Activated naive CD4-positive, alpha-beta T cell treated with anti-CD3 and anti-CD28 coated beads, Interleukin-2, amount 50 U/mL, for 24 hours (primary cell): ENCODE measurements at regions not wholly inside any gene's neighbourhood (a gene's known extent, or its start where the extent isn't known, plus 50 kb on each side); places are given as distances from the start of the nearest gene placed in this dataset.

ENCODE experiments used
- H3K27ac Mint-ChIP-seq: one replicate; pipeline ENCODE4 v1.8.0; 2021; ENCODE audit warnings: mild to moderate bottlenecking, mixed read lengths
- H3K27me3 Mint-ChIP-seq: one replicate; pipeline ENCODE4 v1.8.0; 2021; ENCODE audit warnings: mixed read lengths
- H3K36me3 Mint-ChIP-seq: one replicate; pipeline ENCODE4 v1.8.0; 2021; ENCODE audit warnings: mixed read lengths
- H3K4me1 Mint-ChIP-seq: one replicate; pipeline ENCODE4 v1.8.0; 2021; ENCODE audit warnings: mixed read lengths
- H3K4me3 Mint-ChIP-seq: one replicate; pipeline ENCODE4 v1.8.0; 2021; ENCODE audit warnings: mild to moderate bottlenecking, mixed read lengths
- H3K9me3 Mint-ChIP-seq: one replicate; pipeline ENCODE4 v1.8.0; 2021; ENCODE audit warnings: mixed read lengths

DNA sequence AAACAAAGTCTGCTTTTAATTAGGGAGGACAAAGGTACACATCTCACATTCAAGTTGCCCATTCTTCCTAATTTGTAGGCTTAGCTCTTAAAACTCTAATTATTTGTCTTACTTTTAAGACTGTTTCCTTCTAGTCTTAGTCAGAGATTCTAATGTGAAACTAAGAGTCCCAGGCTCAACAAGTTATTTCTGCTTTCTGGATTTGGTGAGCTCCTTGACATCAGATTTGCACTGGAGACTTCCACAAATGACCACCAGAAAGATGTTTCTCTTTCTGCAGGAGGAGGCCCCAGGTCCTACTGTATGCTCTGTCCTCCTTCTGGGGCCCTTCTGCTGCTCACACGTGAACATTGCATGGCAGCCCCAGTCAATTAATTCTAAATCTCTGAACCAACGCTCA, 194.2 kb upstream of the JUN start:
- H3K4me3 Mint-ChIP-seq: no peak overlapping the region
- H3K4me1 Mint-ChIP-seq: peaks cover 17% of the 10 kb centered on the region
- H3K27me3 Mint-ChIP-seq: no peaks in the 10 kb centered on the region
- H3K36me3 Mint-ChIP-seq: no peaks in the 10 kb centered on the region
- no peaks in the 10 kb centered on the region for H3K9me3 Mint-ChIP-seq
- no peak overlapping the region for H3K27ac Mint-ChIP-seq

DNA sequence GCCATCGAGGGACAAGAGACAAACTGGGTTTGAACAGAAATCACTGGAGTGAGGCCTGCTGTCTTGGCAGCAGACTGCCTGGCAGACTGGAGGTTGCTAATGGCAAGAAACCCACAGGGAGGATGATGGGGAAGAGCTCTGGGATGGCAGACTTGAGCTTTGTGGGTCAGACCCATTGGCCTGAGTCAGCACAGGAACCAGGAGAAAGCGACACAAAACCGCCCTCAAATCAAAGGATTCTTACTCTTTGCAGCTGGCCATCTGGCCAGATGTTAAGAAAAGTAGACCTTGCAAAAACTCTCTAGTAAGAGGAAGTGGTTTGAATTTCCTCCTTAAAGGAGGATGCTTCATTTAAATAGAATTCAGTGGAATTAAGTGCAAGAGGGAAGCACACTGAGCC, 195.2 kb upstream of the JUN start:
- Mint-ChIP-seq H3K4me3 (no peak overlapping the region), H3K27ac (no peak overlapping the region), H3K36me3 (no peaks in the 10 kb centered on the region), H3K4me1 (peaks cover 17% of the 10 kb centered on the region), H3K27me3 (no peaks in the 10 kb centered on the region), H3K9me3 (no peaks in the 10 kb centered on the region)

DNA sequence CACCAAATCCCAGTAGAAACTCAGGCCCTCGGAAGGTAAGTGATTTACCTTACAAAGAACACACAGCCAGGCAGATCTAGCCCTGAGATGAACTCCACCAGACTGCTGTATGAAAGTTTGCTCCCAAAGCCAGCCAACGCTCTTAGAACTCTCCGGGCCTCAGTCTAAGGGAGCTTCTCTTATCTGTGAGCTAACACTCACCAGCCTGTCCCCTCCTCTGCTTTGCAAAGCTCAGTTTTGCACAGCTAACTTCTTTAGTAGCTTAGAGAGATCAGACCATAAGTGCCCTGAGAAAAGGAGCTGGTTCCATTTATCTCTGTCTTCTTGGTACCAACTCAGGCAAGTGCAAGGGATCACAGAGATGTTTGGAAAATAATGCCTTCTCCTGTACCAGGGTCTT, 195.8 kb upstream of the JUN start:
- Mint-ChIP-seq H3K9me3 (no peaks in the 10 kb centered on the region), H3K27ac (no peak overlapping the region), H3K27me3 (no peaks in the 10 kb centered on the region)

GRCh38 chr1:58981392-58981791, 197.5 kb upstream of the JUN start:
- Mint-ChIP-seq H3K9me3 (no peaks in the 10 kb centered on the region), H3K4me1 (peaks cover 17% of the 10 kb centered on the region), H3K36me3 (no peaks in the 10 kb centered on the region), H3K4me3 (no peak overlapping the region), H3K27me3 (no peaks in the 10 kb centered on the region), H3K27ac (no peak overlapping the region)

More for the DNA sequence above, 195.8 kb upstream of the JUN start:
- Mint-ChIP-seq H3K36me3 (no peaks in the 10 kb centered on the region), H3K4me3 (no peak overlapping the region), H3K4me1 (peaks cover 17% of the 10 kb centered on the region)

GRCh38 chr1:58982259-58982998, 198.6 kb upstream of the JUN start:
- Mint-ChIP-seq H3K36me3 (no peaks in the 10 kb centered on the region), H3K27ac (no peak overlapping the region), H3K4me3 (no peak overlapping the region), H3K27me3 (no peaks in the 10 kb centered on the region), H3K4me1 (peaks cover 25% of the 10 kb centered on the region), H3K9me3 (no peaks in the 10 kb centered on the region)

- no peaks in the 10 kb centered on the region for H3K9me3 Mint-ChIP-seq
- peaks cover 27% of the 10 kb centered on the region for H3K4me1 Mint-ChIP-seq
- H3K36me3 Mint-ChIP-seq: no peaks in the 10 kb centered on the region
- H3K27me3 Mint-ChIP-seq: no peaks in the 10 kb centered on the region
- no peak overlapping the region for H3K4me3 Mint-ChIP-seq
- H3K27ac Mint-ChIP-seq: no peak overlapping the region
Measured at GRCh38 chr1:58983162-58983561, 199.3 kb upstream of the JUN start.

DNA sequence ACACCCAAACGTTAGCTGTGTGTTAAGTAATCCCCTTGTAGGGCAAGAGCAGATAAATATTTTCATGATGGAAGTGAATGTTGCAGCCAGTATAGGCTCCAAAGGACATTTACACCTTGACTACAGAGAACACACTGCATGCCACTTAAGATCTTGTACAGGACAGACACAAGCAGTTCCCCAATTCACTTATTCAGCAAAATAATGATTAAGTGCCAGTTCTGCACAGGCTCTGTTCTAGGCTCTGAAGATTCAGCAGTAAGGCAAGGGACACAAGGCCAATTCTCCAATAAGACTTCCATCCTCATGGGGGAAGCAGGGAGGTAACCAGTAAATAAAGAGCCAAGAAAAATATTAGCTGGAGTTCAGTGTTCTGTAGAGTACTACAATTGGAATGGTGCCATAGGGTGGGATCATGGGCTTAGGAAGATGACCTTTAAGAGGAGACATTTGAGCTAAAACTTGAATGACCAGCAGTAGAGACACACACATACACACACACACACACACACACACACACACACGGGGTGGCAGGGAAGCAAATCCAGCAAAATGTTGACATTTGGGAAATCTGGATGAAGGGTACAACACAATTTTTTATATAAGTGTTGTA, 199.9 kb upstream of the JUN start:
- no peaks in the 10 kb centered on the region for H3K36me3 Mint-ChIP-seq
- H3K4me1 Mint-ChIP-seq: peaks cover 23% of the 10 kb centered on the region
- no peak overlapping the region for H3K4me3 Mint-ChIP-seq
- no peaks in the 10 kb centered on the region for H3K9me3 Mint-ChIP-seq
- no peaks in the 10 kb centered on the region for H3K27me3 Mint-ChIP-seq
- no peak overlapping the region for H3K27ac Mint-ChIP-seq

GRCh38 chr1:58986996-58987767, 203.3 kb upstream of the JUN start:
- H3K9me3 Mint-ChIP-seq: no peaks in the 10 kb centered on the region
- no peaks in the 10 kb centered on the region for H3K27me3 Mint-ChIP-seq
- no peak overlapping the region for H3K4me3 Mint-ChIP-seq
- no peak overlapping the region for H3K27ac Mint-ChIP-seq
- no peaks in the 10 kb centered on the region for H3K36me3 Mint-ChIP-seq
- H3K4me1 Mint-ChIP-seq: peaks cover 11% of the 10 kb centered on the region

DNA sequence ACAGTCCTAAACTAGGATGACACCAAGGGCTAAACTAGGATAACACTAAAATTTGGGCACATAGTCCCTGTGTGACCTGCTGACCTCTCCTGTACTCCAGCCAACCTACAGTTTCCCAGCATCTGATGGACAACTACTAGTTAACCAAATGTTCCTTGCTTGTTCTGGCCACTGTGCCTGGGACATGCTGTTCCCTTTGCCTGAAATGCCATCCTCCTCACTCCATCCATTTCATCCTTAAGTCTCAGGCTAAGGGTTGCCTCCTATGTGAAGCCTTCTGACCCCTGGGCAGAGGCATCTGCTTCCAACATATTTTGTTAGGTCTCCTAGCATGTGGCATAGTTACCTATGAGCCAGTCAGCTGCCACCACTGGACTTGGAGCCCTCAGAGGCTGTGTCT, 204.9 kb upstream of the JUN start:
- Mint-ChIP-seq H3K27ac (no peak overlapping the region), H3K4me1 (peaks cover 11% of the 10 kb centered on the region), H3K4me3 (no peak overlapping the region), H3K27me3 (no peaks in the 10 kb centered on the region), H3K36me3 (no peaks in the 10 kb centered on the region), H3K9me3 (no peaks in the 10 kb centered on the region)

DNA sequence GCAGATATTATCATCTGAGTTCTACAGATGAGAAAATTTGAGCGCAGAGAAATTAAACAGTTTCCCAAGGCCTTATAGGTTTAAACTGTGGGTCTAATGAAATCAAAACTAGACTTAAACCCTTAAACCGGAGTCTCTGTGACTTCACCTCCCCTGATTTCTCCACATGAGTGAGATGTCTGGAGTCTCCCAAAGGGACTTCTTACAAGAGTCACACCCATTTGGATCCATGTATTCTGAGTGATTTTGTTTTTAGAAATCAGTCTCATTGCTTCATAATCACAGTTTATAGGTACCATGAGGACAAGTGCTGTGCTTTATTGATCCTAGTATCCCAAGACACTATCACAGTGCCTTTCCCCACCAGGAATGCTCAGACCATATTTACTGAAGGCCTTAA, 206.0 kb upstream of the JUN start:
- Mint-ChIP-seq H3K36me3 (no peaks in the 10 kb centered on the region), H3K27ac (no peak overlapping the region), H3K4me3 (no peak overlapping the region)

GRCh38 chr1:58991305-58991704, 207.5 kb upstream of the JUN start:
- no peaks in the 10 kb centered on the region for H3K36me3 Mint-ChIP-seq
- H3K4me3 Mint-ChIP-seq: no peak overlapping the region
- peaks cover 11% of the 10 kb centered on the region for H3K4me1 Mint-ChIP-seq
- no peaks in the 10 kb centered on the region for H3K27me3 Mint-ChIP-seq
- H3K27ac Mint-ChIP-seq: no peak overlapping the region
- H3K9me3 Mint-ChIP-seq: no peaks in the 10 kb centered on the region

More for the DNA sequence above, 206.0 kb upstream of the JUN start:
- Mint-ChIP-seq H3K4me1 (peaks cover 11% of the 10 kb centered on the region), H3K9me3 (no peaks in the 10 kb centered on the region), H3K27me3 (no peaks in the 10 kb centered on the region)

- Mint-ChIP-seq H3K36me3 (no peaks in the 10 kb centered on the region), H3K9me3 (no peaks in the 10 kb centered on the region), H3K27ac (no peak overlapping the region), H3K27me3 (no peaks in the 10 kb centered on the region), H3K4me1 (peaks cover 4% of the 10 kb centered on the region), H3K4me3 (no peak overlapping the region)
Measured at GRCh38 chr1:58992643-58993042, 208.8 kb upstream of the JUN start.

DNA sequence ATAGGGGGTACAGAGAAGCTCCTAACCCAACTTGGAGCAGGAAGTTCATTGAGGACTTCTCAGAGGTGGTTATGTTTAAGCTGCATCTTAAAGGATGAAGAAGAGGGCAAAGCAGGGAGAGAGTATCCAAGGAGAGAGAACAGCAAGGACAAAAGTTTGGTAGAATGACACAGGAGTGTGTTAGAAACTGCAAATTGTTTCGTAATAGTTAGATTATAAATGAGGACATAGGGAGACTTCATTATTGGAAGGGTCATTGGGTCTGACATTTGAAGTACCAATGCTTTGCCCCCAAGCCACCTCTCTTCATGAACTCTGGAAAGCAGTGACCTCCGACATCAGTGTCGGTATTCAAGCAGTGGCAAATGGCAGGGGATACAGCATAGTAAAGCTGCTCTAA, 209.6 kb upstream of the JUN start:
- Mint-ChIP-seq H3K9me3 (no peaks in the 10 kb centered on the region), H3K27me3 (no peaks in the 10 kb centered on the region), H3K27ac (no peak overlapping the region), H3K4me1 (peaks cover 4% of the 10 kb centered on the region), H3K36me3 (no peaks in the 10 kb centered on the region), H3K4me3 (no peak overlapping the region)

- peaks cover 4% of the 10 kb centered on the region for H3K4me1 Mint-ChIP-seq
- no peaks in the 10 kb centered on the region for H3K27me3 Mint-ChIP-seq
- no peak overlapping the region for H3K27ac Mint-ChIP-seq
- no peak overlapping the region for H3K4me3 Mint-ChIP-seq
- H3K9me3 Mint-ChIP-seq: no peaks in the 10 kb centered on the region
- H3K36me3 Mint-ChIP-seq: no peaks in the 10 kb centered on the region
Measured at GRCh38 chr1:58994664-58995063, 210.8 kb upstream of the JUN start.

DNA sequence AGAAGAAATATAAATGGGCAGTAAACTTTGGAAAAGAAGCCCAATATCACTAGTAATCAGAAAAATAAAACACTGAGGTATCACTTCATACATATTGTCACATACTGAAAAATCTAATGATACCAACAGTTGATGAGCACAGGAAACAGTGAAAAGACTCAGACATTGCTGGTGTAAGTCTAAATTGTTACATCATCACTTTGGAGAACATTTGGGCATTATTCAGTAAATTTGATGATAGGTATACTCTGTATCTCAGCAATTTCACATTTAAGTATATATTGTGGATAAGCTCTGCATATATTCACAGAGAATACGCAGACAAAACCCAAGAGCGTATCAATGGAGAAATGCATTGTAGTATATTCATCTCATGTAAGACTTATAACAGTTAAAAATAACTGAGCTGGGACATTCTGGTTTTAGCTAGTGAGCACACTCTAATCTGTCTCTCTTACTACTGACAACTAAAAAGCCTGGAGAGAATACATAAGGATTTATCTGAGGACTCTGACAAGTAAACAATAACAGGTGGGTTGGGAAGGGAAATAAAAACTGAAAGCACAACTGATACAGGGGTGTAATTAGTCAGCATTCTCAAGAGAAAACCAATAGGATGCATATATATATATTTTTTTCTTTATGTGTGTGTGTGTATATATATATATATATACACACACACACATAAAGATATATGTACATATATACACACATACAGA, 212.7 kb upstream of the JUN start:
- no peaks in the 10 kb centered on the region for H3K36me3 Mint-ChIP-seq
- peaks cover 4% of the 10 kb centered on the region for H3K4me1 Mint-ChIP-seq
- no peak overlapping the region for H3K4me3 Mint-ChIP-seq
- H3K27ac Mint-ChIP-seq: no peak overlapping the region
- no peaks in the 10 kb centered on the region for H3K27me3 Mint-ChIP-seq
- H3K9me3 Mint-ChIP-seq: no peaks in the 10 kb centered on the region

DNA sequence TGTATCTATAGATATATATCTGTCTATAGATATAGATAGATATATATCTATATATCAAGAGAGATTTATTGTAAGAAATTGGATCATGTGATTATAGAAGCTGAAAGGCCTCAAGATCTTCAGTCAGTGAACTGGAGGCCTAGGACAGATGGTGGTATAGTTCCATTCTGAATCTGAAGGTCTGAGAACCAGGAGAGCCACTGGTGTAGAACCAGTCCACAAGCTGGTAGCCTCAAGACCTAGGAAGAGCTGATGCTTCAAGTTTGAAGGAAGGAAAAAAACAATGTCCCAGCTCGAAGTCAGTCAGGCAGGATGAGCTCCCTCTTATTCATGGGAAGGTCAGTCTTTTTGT, 213.2 kb upstream of the JUN start:
- H3K27me3 Mint-ChIP-seq: no peaks in the 10 kb centered on the region
- H3K9me3 Mint-ChIP-seq: no peaks in the 10 kb centered on the region
- no peaks in the 10 kb centered on the region for H3K36me3 Mint-ChIP-seq
- peaks cover 4% of the 10 kb centered on the region for H3K4me1 Mint-ChIP-seq
- H3K4me3 Mint-ChIP-seq: no peak overlapping the region
- peak overlapping the region; percentile 6 for H3K27ac Mint-ChIP-seq
